HG03378 (cell line): ENCODE measurements at regions not wholly inside any gene's neighbourhood (a gene's known extent, or its start where the extent isn't known, plus 50 kb on each side); places are given as distances from the start of the nearest gene placed in this dataset.

ENCODE experiments used
- ATAC-seq: cut with Tn5 transposase; IDR thresholded peaks from one replicate; pipeline ENCODE4 v1.9.1; 2021; ENCODE audit warnings: mild to moderate bottlenecking, moderate library complexity; ENCODE audit not compliant: unreplicated experiment

DNA sequence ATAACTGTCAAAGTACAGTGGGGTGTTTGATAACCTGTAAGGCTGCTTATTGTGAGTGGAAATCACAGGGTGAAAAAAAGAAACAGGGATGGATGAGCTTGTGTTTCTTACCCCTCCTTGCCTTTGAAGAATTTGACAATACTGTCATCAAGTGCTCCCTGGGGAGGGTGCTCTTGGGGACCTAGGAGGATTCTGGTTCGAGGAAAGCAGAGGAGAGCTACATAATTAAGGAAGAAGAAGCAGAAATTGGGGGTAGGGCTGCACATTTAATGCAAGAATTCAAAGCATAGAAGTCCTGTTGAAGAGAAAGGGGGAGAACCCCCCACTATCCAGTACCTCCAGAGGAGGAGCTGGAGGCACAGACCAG, 208.1 kb upstream of the PHYHIPL start:
- no peak for ATAC-seq

DNA sequence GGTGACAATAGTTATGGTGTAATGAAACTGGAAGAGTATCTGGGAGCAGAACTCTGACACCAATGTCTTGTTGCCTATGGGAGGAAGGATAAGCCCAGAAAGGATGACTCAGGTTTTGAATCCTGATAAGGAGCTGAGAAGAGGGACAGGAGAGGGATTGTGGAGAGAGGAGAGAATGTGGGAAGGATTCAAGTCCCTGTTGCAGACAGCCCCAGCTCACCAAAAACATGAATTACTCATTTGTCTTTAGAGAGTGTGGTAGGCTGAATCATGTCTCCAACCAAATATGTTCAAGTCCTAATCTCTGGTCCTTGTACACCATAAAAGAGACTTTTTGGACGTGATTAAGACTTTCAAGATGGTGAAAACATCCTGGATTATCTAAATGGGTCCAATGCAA, 206.9 kb upstream of the PHYHIPL start:
- ATAC-seq: no peak

DNA sequence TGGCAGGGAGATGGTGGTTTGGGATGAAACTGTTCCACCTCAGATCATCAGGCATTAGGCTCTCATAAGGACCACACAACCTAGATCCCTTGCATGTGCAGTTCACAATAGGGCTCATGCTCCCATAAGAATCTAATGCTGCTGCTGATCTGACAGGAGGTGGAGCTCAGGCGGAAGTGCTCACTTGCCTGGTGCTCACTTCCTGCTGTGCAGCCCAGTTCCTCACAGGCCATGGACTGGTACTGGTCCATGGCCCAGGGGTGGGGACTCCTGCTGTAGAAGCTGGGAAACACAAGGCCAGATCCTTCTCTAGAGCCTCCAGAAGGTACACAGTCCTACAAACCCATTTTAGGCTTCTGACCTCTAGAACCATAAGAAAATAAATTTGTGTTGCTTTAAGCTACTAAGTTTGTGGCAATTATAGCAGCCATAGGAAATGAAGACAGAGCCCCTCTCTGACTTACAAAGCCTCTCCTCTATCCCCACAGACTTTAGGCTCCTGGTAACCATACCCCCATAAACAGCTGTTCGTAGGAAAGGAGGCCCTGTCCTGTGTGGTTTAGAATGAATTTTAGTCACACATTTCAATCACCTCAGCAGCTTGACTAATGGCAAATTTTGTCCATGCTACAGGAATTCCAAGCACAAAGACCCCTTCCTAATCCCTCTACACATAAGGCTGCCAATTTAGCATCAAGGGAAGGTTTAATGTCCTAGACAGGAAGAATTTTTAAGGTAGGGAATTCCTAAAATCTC, 206.1 kb upstream of the PHYHIPL start:
- no peak for ATAC-seq

DNA sequence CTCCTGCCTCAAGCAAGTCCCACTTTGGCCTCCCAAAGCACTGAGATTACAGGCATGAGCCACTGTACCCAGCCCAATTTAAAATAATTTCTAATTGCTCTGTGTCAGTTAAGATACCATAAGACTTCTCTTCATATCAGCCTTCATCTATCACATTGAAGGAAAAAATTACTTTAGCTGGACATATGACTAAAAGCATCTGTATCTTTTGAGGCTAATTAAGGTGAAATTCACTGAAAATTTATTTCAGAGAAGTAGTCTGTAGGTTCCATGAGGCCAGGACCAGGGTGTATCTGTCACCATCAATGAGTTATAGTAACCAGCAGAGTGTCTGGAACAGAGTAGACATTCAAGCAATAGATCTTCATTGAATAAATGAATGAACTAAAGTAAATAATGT, 205.2 kb upstream of the PHYHIPL start:
- no peak for ATAC-seq

DNA sequence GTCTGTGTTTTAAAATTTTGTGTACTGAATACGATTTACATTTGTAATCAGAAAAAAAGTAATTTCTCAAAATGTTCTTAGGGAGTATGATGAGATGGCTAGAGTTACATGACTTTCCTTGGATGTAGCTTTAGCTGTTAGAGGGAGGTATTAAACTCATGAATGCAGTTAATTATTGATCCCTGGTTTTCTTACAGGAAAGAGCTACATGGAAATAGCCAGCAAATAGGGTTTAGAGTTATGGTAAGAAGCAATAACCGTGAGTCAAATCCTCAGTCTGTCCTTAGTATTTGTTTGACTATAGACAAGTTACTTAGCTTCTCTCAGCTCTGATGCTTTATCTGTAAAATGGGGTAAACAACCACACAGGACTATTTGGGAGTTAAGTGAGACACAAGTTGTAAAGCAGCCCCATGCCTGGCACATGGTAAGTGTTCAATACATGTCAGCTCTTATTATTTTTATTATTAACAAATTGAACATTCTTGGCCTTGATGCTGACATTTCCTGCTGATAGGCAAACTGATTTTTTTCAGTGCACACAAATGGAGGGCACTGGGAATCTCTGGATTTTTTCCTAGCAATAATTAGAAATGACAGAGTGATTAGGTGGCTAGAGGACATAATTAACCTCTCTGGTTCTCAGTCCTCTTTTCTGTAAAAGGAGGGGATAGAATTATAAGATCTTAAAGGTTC, 204.5 kb upstream of the PHYHIPL start:
- ATAC-seq: no peak

DNA sequence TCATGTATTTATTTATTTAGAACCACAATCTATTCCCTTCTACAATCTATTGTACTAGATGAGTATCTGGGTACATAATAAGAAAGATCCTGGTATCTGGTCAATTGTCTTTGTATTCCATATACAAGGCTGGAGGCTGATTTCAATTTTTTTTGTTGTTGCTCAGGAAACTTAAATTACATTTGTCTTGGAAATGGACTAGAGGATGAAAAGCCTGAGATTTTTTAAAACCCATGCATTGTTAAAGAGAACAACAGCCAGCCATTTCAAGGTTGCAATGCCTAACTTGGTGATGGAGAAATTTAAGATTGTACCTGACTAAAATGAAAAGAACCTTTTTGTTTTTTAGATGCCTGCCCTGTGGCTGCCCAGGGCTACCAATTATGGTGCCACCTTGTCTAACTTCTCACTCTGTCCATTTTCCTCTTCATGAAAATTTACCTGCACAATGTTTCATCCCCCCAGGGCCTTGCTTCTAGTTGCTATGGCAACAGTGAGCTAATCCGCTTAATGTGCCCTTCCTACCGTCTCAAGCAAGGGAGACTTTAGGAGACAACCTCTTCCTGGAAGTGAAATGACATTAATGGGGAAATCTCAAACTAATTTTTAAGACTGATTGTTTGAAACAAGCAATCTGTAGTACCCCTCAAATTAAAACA, 203.7 kb upstream of the PHYHIPL start:
- no peak for ATAC-seq

DNA sequence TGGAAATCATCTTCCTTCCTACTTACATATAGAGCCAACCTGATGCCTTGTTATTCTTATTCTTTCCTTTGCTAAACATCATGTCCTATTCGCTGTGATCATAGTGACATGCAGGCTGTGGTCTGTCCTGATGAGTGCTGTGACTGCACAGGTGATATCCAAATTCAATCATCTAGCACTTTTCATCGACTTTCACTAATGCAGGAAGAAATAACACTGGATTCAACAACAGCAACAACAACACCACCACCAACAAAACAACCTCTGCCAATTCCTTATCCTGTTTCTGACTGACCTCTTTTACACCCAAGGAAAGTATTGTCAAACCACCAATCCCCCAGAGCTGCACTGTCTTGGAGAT, 203.2 kb upstream of the PHYHIPL start:
- no peak for ATAC-seq

DNA sequence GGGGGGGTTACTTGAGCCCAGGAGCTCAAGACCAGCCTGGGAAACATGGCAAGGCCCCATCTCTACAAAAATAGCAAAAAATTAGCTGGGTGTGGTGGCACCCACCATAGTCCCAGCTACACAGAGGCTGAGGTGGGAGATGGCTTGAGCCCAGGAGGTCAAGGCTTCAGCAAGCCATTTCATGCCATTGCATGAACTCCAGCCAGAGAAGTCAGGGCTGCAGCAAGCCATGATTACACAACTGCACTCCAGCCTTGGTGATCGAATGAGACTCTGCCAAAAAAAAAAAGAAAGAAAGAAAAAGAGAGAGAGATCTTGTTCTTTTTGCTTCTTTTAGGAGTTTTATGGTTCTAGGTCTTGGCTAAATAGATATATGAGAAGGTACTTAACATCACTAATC, 200.2 kb upstream of the PHYHIPL start:
- ATAC-seq: no peak

DNA sequence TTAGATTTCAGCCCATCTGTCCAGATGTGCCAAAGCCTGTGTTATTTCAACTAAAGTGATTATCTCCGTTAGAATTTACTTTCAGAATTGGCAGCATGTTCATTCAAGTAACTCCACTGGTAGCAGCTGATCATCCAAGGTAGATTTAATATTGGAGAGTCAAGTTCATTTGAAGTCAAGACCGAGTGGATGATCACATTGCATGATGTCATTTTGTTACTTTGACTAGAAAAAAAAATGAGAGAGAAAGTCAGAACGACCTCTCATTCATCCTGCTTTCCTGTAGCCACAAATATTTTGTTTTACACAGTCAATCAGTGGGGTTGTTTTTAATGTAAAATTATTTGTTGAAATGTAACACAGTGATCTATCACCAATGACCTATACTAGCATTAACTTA, 196.7 kb upstream of the PHYHIPL start:
- ATAC-seq: no peak

DNA sequence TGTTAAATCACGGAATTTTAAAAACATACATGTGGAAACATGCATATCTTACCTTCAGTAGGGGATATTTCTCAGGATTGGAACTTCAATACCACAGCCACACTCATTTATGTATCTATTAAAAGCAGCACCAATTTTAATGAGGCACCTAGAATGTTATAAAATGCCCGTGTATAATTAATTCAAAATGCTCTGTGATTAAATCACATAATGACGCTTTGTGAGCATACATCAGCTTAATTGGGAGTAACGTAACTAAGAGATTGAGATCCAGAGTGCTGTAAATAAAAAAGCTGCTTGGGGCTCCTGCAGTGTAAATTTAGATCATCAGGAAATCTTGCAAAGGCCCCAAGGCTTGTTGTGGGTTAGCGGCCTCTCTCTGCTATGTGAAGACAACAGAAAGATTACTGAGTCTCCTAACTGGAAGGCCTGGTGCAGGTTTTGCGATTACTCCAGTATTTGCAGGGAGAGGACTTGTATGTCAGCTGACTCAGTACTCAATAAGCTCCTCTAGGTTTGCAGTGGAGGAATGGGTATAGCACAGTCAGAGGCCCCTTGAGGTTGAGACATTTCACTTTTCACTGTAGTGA, 195.5 kb upstream of the PHYHIPL start:
- no peak for ATAC-seq

DNA sequence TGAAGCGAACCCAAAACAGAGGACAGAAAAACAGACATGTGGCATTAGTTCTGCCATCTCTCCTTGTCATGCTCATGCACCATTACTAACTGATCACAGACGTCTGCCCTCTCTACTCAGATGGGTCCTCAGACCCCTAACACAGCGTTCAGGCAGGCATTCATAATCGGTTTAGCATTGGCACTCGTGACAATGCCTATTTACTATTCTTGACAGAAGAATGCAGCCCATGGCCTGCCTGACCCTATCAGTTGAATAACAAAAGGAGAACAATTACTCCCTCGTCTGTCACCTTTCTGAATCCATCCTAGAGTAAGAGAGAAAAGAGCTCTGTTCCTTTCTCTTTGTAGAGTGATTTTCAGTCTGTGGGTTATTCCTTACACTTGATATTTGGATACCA, 194.6 kb upstream of the PHYHIPL start:
- ATAC-seq: no peak

DNA sequence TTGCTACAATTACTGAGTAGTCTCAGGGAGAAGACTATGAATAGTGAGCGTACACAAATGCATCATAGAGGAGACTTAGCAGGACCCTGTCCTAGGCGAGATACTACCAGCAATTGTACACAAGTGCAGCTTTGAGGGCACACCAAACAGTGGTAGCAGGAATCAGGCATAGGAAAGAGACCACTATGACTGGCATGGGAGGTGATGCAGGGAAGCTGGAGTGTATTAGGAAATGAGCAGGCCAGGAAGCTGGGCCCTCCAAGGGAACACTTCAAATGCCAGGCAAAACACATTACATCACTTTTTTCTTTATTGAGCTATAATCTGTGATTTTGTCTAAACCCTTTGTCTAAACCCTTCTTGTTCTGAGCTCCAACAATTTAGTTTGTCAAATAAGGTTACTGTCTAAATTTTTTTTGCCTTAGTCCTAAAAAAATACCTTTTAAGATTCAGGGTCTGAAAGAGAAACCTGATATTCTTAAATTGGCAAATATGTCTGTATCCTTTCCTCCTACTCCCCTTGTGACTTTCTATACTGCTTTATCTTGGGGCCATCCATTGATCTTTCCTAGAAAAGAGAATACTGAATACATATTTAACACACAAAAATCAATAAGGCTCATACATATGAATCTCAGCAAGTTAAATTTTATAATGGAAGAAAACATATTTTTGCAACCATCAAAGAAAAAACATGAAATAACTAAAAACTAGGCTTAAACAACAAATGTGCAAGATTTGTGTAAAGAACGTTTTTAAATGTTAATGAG, 193.8 kb upstream of the PHYHIPL start:
- ATAC-seq: no peak

DNA sequence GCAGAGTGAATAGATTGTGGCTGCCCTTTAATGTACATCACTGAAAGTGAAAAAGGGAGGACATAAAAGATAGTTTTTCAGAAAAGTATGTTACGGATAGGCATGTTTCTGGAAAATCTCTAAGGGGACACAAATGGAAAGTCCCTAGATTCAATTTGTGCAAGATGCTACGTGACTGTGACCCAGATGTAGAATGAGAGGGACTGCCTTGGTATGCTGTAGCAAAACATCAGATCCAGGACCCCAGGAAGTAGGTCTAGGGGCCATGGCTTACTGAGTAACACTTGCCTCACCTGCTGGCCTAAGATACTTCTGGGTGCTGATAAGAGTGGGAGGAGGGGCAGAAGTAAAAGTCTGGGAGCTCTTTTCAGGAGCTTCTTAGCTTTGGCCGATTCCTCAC, 191.2 kb upstream of the PHYHIPL start:
- no peak for ATAC-seq

DNA sequence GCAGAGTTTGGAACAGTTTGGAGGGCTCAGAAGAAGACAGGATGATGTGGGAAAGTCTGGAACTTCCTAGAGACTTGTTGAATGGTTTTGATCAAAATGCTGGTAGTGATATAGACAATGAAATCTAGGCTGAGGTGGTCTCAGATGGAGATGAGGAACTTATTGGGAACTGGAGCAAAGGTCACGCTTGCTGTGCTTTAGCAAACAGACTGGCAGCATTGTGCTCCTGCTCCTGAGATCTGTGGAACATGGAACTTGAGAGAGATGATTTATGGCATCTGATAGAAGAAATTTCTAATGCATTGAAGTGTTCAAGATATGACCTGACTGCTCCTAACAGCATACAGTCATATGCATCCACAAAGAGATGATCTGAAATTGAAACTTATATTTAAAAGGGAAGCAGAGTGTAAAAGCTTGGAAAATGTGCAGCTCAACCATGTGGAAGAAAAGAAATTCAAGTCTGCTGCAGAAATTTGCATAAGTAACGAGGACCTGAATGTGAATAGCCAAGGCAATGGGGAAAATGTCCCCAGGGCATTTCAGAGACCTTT, 186.9 kb upstream of the PHYHIPL start:
- ATAC-seq: no peak

DNA sequence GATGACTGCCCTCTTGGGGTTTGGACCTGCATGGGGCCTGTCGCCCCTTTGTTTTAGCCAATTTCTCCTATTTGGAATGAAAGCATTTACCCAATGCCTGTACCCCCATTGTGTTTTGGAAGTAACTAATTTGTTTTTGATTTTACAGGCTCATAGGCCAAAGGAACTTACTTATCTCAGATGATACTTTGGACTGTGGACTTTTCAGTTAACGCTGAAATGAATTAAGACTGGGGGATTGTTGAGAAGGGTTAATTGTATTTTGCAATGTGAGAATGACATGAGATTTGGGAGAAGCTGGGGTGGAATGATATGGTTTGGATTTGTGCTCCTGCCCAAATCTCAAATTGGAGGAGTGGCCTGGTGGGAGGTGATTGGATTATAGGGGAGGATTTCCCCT, 185.8 kb upstream of the PHYHIPL start:
- ATAC-seq: no peak

DNA sequence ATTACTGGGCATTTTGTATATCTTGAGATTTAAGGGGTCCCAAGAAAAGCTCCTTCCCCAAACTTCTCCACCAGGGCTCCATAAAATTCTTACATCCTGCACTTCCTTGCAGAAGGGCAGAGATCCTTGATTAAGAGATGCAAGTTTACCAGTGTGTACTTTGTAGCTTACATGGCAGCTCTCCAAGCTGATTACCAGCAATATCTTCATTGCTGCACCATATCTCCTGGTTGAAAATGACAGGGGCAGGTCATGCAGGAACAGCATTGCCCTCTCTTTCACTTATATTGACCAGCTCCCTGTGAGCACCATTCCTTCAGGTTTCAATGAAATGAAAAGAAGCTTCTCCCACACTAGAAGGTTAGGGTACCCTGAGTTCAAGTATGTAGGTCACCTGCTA, 184.6 kb upstream of the PHYHIPL start:
- ATAC-seq: no peak

DNA sequence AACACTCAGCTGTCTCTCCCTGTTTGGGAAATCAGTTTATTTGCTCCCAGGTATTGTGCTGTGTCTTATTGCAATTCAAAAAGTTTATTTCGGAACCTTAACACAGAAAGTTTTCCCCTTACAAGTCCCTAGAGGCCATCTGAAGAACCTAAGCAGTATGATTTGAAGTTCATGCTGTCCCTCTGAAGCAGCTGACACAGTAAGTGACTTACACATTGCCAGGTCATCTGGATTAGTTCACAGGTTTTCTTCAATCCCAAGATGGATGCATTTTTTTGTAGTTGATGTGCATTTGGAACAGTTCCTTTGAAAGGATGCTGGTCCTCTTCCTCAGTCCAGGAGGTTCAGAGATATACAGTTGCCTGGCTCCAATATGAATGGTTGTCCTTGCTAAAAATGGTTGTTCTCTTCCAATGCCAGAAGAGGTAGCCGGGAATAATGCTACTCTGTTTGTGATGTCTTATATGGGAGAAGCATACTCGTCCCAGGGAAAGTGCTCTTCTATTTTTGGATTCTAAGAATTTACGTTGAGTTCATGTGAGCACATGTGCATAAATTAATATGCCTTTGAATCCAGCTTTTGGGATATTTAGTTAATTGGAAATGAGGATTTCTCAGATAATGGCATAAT, 183.5 kb upstream of the PHYHIPL start:
- ATAC-seq: no peak

DNA sequence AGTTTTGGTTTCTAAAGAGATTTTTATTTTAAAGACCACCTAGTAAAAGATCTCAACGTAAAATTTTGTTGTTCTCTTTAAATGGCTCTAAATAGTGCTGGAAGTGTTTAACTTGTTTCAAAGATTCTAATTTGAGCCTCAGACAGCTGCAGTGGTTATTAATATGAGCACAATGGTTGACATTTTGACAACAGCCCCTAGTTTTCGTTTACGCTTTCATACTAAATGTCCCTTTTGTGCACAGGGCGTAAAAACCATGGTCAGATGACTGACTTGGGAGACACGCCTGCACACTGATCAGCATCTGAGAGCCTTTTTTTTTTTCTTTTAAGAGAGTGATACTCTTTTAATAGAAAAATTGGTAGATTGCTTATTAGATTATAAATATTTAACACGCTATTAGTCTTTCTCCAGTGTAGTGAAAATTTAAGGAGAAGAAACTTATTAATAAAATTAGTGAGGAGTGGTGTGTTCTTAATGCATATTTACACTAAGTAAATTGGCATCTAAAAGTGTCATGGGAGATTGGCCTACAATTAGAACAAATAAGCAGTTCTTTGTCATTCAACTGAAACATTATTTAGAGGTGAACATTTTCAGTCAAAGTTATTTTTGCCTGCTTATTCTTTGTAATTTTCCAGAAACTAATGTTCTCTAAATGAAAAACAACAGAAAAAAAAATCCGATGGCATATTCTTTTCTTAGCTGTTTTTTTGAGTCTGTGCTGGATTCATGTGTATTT, 182.8 kb upstream of the PHYHIPL start:
- no peak for ATAC-seq

DNA sequence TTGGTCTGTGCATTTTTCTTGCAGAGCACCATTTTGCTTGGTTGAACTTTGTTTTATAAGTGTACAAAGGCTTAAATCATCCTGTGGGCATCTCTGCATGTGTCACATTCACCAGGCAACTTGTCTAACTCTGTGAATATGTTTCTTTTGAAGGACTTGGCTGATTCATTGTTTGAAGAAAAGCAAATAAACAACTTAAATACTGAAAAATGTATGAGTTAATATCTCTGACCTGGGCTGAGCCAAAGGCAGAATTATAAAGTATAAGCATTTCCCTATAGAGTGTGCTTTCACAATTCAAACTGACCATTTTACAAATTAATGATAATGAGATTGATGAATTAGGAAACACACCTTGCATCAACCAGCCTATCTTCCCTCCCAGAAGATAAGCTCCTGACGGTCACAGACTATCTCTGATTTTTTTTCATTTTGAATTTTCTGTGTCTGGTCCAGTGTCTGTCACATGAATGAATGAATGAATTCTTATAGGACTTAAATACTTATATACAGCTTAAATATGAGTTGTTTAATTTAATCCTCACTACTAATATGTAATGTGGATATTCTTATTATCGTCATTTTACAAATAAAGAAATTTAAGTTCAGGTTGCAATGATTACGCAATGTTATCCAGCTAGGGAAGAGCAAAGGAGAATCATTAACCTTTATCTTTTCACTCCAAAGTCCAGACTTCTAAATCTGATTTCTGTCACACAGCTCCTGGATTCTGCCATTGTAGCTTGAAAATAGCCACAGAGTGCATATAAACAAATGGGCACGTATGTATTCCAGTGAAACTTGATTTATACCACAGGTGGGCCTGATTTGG, 182.0 kb upstream of the PHYHIPL start:
- ATAC-seq: no peak
